Hepatocyte (in vitro differentiated cells): ENCODE measurements at regions not wholly inside any gene's neighbourhood (a gene's known extent, or its start where the extent isn't known, plus 50 kb on each side); places are given as distances from the start of the nearest gene placed in this dataset.

Experiments
- CTCF ChIP-seq: fragments of 200-600 bp; sonication (generic); IDR thresholded peaks from 2 replicates; pipeline ENCODE4 v1.5.1; 2016; ENCODE audit warnings: antibody characterized with exemption, mild to moderate bottlenecking; ENCODE audit not compliant: poor library complexity
- EZH2 ChIP-seq: fragments of 200-600 bp; sonication (generic); IDR thresholded peaks from 2 replicates; pipeline ENCODE4 v1.6.1; 2016; ENCODE audit warnings: antibody characterized with exemption, mild to moderate bottlenecking, borderline replicate concordance

- TF ChIP-seq CTCF (no peak), EZH2 (no peak)
These were observed 122.7 kb upstream of the TRPC6 start for GRCh38 chr11:101706541-101706940.
